ENCODE measurements at regions not wholly inside any gene's neighbourhood (a gene's known extent, or its start where the extent isn't known, plus 50 kb on each side); places are given as distances from the start of the nearest gene placed in this dataset.
"Not testable (repeated sequence)": the region's sequence is repeated elsewhere in the genome, so short reads cannot be mapped to it uniquely, and the experiment has no call there.

GRCh38 chr10:55740110-55740509 is 620.9 kb downstream of the ZWINT start:
- DNase-seq, result no peak

DNA sequence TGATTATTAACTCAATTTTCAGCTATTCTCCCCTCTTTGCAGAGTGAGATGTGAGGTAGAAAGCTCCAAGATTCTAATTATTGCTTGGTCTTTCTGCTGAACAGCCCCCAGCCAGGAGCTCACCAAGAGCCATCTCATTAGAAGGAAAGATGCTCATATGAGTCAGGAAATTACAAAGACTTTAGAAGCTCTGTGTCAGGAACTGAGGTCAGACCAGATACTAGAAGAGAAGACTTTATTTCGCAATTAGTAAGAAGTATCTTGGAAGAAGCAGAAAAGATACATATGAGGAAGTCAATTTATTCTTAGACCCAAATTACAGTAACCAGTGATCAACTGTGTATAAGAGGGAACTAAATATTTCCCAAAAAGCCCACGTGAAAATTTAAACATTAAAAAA is 626.9 kb downstream of the ZWINT start:
- DNase-seq, result no peak

DNA sequence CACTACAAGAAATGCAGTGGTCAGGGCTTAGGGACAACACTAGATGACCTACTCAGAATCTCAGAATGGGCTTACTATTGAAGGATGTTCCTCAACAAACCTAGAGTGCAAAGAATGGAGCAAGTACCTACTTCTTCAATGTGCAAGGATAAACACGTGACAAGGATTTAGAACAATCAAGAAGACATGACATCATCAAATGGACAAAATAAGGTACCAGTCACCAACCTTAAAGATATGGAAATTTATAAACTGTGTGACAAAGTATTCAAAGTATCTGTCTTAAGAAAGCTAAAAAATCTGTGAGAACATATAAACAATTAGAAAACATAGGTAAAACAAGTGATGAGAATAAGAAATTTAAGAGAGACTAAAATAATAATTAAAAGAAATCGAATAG is 656.1 kb downstream of the ZWINT start:
- no peak for DNase-seq

DNA sequence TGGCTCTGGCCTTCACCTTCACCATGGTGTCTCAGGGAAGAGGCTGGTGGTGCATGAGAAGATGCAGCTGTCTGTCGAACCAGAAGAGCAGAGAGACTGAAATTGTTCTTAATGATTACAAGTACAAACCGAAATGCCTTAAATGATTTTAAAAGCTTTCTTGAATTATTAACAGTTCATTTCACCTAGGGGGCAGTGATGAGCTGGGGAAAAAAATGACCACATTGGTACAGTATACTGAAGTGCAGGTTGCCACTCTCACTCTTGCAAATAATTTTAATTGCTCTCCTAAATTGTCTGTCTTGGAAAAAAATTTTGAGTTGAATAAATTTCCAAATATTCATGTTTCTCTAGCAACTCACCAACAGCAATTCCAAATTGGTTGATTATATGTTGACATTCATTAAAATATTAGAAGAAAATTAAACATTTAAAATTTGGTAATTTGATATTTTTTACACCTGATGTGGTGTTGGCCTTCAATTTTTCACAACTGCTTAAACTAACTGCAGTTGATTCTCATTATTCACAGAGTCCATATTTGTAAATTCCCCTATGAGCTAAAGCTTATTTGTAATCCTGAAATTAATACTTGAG is 692.6 kb downstream of the ZWINT start:
- no peak for DNase-seq

DNA sequence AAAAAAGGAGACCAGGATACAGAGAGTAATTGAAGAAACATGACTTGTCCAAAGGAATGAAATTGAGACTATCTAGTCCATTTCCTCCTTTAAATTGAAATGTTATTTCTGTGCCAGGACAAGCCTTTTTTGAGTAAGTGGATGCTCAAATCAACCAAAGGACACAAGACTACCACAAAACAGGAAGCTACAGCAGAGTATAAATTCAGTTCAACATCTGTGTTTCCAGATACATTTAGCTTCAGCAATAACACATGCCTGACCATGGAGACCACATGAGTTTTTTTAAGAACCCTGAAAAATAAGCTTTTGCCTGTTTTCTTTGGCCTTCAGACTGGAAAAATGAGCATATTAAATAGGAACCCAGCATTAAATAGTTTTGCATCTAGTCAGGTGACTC is 707.5 kb downstream of the ZWINT start:
- no peak for DNase-seq

DNA sequence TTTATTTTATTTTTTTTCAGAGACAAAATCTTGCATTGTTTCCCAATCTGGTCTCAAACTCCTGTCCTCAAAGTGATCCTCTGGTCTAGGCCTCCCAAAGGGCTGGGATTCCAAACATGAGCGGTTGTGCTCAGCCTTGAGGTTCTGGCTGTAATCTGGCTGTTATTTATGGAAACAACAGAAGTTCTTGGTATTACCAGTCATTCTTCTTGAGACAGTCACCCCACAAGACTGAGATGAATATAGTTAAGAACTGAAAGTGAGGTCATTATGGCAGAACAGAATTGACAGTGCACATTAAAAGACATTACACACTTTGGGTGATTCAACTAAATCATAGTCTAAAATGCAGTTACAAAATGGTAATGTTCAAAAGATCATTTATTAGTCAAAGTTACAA is 719.5 kb downstream of the ZWINT start:
- DNase-seq, result no peak

GRCh38 chr10:55631071-55631654 is 729.9 kb downstream of the ZWINT start:
- no peak for DNase-seq

DNA sequence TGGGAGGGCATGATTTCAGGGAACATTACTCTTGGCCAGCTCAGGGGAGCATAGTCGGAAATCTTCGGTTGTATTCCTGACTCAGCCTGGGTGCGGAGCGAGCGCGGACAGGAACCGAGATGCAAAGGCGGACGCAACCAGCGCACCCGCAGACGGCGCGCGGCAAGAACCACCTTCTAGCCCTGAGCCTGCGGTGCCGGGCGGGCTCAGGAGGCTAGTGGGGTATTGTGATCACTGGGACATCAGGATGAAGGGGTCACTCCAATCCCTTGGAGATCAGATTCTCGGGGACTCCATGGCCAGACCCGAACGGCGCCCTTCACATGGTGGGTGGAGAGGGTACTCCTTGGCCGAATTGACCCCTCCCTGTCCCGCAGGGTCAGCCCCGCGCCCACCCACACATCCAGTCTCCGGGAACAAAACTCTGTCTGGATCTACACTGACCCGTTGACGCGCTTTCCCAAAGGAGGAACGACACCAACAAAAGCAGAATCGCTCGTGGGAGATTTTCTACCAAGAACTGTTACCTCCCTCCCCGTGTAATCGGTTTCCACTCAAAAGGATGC is 730.5 kb downstream of the ZWINT start:
- no peak for DNase-seq

DNA sequence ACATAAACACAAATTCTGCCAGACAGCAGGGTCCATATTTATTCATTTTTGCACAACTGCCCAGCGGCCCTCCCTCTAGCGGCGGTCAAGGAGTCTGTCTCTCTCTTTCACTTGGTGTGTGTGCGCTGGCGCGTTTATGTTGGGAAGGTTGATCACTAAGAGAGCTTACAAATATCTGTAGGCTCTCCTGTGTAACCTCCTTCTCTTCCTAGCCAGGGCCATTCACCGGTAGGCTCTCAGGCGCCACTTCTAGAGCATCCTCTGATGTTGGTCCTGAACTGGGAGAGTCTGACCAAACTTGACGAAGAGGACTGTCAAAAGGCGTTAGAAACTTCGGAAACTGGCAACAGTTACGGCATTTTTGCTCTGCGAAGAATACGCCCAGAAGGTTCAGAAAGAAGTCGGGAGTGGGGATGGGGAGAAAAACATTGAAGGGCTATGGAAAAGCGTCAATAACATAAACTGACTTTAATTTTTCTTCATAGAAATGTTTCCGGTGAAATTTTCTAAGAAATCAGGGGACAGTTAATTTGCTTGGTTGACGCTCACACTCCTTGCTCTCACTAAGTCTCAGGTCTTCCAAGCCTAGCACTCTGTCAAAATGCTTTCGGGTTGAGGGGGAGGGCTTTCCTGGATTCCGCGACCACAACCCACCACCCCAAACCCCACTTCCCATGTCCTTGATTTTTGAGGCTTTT is 731.1 kb downstream of the ZWINT start:
- no peak for DNase-seq

- DNase-seq, result no peak
Observed at GRCh38 chr10:55628260-55628701, 732.8 kb downstream of the ZWINT start.

DNA sequence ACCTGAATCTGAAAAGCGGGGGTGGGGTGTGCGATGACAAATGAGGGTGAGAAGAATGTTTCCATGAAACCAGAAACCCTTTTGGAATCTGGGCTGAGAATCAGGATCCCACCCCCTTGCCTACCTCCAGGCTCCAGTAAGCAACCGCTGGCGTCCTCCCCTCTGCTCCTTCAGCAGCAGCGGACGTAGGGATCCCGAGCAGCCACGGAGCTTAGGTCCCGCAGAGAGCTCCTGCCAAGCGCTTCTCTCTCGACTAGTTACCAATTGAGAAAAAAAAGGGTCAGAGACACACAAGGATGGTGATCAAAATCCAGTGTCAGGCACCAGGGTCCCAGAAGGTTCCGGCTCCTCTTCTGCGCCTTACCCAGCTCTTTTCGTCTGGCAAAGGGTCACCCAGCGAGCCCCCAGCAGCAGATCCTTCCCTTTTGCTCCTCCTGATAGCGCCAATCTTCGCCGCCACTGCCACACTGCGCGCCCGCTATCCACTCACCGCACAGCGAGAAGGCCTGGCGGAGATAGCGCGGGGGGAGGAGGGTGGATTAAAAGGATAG is 733.5 kb downstream of the ZWINT start:
- DNase-seq, result no peak

DNA sequence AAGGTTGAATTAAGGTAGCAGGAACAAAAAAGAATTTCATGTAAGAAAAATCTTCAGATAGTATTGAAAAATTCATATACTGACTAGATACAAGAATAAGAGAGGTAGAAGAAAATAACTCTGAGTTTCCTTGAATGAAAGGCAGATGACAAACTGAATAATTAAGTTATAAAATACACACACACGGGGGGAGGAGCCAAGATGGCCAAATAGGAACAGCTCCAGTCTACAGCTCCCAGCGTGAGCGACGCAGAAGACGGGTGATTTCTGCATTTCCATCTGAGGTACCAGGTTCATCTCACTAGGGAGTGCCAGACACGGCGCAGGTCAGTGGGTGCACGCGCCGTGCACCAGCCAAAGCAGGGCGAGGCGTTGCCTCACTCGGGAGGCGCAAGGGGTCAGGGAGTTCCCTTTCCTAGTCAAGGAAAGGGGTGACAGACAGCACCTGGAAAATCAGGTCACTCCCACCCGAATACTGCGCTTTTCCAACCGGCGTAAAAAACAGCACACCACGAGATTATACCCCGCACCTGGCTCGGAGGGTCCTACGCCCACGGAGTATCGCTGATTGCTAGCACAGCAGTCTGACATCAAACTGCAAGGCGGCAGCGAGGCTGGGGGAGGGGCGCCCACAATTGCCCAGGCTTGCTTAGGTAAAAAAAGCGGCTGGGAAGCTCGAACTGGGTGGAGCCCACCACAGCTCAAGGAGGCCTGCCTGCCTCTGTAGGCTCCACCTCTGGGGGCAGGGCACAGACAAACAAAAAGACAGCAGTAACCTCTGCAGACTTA is 759.2 kb downstream of the ZWINT start:
- DNase-seq, result not testable (repeated sequence)

DNA sequence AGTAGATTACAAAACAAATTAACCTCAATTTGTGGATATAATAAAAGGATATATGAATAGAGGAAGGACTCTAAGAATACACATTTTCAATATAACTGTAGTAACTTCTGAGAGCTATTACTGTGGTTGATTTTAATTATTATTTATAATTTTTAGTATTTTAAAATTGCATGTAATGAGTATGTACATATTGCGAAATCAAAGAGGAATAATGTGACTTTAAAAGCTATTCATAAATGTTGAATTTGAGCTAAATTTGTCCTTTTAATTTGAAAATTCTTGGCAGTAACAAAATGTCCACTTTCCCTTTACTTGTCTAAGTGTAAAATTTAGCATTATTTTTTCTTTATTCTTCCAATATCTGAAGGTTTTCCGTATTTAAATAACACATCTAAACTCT is 750.6 kb upstream of the PCDH15 start:
- no peak for DNase-seq

DNA sequence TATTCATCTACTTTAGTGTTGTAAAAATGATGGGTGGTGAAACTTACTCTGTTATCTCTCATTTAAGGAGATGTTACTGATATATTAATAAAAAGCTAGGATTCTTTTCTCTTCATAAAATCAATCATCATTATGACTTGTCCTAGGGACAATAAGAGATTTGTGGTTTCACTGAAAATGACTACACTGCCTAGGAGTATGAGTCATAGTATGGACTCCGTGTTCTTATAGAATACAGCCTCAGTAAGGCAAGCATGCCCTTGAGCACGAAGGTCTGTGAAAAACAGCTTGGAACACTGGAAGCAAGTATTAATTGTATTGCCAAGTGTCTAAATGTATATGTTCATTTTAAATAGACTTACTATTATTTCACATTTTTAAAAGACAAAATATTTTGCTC is 749.2 kb upstream of the PCDH15 start:
- DNase-seq, result no peak

DNA sequence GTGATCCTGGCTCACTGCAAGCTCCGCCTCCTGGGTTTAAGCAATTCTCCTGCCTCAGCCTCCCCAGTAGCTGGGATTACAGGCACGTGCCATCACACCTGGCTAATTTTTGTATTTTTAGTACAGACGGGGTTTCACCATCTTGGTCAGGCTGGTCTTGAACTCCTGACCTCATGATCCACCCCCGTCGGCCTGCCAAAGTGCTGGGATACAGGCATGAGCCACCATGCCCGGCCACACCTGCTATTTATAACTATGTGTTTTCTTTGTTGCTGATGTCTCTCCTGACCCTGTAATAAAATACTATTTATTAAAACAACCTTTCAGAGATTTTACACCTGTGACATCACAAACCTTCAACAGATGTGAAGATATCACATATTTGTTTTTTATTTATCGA is 736.5 kb upstream of the PCDH15 start:
- not testable (repeated sequence) for DNase-seq

- DNase-seq, result no peak
Observed at GRCh38 chr10:55519264-55519663, 718.2 kb upstream of the PCDH15 start.

DNA sequence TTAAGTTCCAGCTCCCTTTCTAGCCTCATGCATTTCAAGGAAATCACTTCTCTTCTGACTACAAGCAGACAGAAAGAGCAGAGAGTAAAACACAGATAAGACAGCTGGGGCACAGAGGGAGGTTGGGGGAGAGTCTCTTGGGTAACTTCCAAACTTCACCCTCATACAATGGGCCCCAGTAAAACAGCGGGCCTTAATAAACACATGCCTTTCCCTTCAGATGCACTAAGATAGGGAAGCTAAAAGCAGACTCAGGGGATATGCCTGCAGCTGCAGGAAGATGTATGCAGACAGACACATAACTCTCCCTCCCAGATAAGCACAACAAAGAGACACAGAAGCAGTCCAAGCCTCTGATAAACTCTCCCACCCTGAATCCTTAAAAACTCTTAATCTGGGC is 717.4 kb upstream of the PCDH15 start:
- not testable (repeated sequence) for DNase-seq

- no peak for DNase-seq
Observed at GRCh38 chr10:55509168-55509567, 708.1 kb upstream of the PCDH15 start.

- no peak for DNase-seq
Observed at GRCh38 chr10:55500931-55501559, 700.0 kb upstream of the PCDH15 start.

GRCh38 chr10:55497893-55498499 is 697.0 kb upstream of the PCDH15 start:
- DNase-seq, result no peak

GRCh38 chr10:55495555-55495954 is 694.5 kb upstream of the PCDH15 start:
- no peak for DNase-seq

- DNase-seq, result no peak
Observed at GRCh38 chr10:55491712-55492111, 690.7 kb upstream of the PCDH15 start.

Data from DMS79 treated with DMSO at 0.1 percent for 48 hours (cell line).